HG02973 (cell line): ENCODE measurements at regions not wholly inside any gene's neighbourhood (a gene's known extent, or its start where the extent isn't known, plus 50 kb on each side); places are given as distances from the start of the nearest gene placed in this dataset.

ENCODE experiments used
- ATAC-seq: cut with Tn5 transposase; IDR thresholded peaks from one replicate; pipeline ENCODE4 v1.9.1; 2021; ENCODE audit warnings: moderate library complexity; ENCODE audit not compliant: unreplicated experiment

DNA sequence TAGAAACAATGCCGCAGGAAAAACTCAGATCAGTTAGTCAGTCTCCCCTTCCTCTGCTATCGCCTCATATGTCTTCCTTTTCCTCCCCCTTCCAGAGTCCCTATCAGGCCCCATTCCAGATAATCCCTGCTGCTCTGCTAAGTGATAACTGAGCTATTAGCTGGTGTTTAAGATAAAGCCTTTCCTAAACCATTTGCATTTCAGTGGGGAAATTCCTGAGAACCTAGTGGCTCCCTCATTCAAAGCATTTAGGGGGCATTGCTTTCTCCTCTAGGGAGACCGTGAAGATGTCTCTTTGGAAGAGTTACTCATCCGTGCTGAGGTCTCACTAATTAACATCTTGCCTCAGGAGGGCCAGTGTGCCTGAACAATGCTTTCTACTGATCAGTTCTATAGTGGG is 401.6 kb downstream of the NPIPA7 start:
- ATAC-seq = no peak

DNA sequence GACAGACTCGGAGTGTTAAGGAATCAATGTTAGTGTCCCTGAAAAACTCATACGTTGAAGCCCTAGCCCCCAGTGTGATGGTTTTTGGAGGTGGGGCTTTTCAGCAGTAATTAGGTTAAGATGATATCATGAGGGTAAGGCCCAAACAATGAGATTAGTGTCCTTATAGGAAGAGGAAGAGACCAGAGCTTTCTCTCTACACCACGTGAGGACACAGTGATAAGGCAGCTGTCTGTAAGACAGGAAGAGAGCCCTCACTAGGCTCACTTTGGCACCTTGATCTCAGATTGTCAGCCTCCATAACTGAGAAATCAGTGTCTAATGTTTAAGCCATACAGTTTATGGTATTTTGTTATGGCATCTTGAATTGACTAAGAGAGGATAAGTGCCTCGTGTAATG is 403.2 kb downstream of the NPIPA7 start:
- ATAC-seq = no peak

GRCh38 chr16:16788004-16788403 is 409.1 kb downstream of the NPIPA7 start:
- ATAC-seq = no peak

GRCh38 chr16:16790597-16790996 is 411.7 kb downstream of the NPIPA7 start:
- no peak for ATAC-seq

DNA sequence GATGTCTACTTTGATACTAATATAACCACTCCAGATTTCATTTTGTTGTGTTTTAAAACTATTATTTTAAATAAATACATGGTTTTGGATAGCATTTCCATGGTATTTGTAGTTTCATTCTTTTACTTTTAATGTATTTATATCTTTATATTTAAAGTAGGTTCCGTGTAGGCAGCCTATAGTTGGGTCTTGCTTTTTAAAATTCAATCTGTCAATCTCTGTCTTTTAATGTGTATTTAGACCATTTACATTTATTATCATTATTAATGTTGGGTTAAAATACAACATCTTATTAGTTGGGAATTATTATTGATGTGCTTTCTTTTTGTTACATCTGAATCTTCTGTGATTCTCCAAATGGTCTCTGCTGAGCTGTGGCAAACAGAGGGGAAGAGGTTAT is 412.1 kb downstream of the NPIPA7 start:
- no peak for ATAC-seq

DNA sequence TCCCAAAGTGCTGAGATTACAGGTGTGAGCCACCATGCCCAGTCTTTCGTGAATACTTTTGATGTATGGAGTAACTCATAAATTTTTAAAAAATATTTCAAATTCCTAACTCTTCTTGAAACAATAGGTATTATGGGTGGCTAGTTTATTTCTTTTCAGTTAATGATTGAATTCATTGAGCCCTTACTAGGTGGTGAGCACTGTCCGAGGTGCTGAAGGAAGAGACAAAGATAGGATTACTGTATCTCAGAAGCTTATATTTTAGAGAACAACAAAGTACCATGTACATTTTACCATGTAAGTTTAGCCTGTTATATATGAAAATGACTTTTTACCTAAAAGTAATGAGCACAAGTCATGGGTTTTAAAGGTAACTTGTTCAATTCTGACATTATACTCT is 418.3 kb downstream of the NPIPA7 start:
- ATAC-seq = no peak

GRCh38 chr16:16798504-16798903 is 419.6 kb downstream of the NPIPA7 start:
- ATAC-seq = no peak

DNA sequence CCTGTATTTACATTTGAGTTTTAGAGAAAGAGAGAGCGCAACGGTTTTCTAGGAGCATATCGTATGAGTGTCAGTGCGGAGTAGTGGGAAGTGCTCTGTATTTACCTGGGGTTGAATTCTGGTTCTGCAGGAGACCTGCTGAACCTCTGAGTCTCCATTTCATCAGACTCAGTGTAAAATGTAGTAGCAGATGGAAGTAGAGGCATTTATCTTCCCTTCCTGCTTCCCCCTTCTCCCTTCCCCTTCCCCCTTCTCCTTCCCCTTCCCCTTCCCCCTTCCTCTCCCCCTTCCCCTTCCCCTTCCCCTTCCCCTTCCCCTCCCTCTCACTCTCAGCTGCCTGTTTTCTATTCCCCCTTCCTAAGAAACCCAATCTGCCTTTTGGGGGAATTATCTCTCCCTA is 426.9 kb downstream of the NPIPA7 start:
- no peak for ATAC-seq

DNA sequence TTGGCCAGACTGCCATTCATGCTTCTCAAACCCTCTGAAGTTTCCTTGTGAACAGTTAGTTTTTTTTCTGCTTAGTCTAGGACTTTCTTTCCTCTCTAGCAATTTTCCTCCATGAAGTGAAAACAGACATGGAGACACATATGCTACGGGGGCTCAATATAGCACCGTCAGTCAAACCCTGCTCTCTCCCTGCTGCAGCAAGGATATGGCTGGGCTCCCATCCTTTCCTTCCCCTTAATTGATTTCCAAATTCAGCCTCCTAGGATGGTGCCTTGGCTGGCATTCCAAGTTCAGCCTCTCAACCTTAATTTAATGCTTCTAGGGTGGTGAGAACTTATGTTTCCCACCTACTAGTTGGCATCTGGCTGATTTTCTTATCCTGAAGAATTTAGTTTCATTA is 436.7 kb downstream of the NPIPA7 start:
- ATAC-seq = no peak

- ATAC-seq = no peak
Observed at GRCh38 chr16:16817196-16817595, 438.3 kb downstream of the NPIPA7 start.

DNA sequence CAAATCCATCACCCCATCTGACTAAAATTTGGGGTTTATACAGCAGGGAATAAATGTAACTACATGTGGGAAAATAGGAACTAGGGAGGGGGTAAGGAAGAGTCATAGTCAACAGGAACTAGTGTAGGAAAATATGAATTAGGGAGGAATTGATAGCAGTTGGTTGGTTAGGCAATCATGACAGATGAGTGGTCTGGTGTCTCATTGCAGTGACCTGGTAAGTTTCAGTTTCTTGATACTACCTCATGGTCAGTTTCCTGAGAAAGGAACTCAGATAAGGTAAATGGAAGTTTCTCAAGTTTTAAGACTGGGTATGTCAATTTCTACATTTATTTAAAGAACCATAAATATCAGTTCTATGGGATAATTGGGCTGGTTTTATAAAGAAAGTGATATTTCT is 442.3 kb downstream of the NPIPA7 start:
- no peak for ATAC-seq

GRCh38 chr16:16828913-16829398 is 450.0 kb downstream of the NPIPA7 start:
- no peak for ATAC-seq

GRCh38 chr16:16830401-16830800 is 451.5 kb downstream of the NPIPA7 start:
- ATAC-seq = no peak

DNA sequence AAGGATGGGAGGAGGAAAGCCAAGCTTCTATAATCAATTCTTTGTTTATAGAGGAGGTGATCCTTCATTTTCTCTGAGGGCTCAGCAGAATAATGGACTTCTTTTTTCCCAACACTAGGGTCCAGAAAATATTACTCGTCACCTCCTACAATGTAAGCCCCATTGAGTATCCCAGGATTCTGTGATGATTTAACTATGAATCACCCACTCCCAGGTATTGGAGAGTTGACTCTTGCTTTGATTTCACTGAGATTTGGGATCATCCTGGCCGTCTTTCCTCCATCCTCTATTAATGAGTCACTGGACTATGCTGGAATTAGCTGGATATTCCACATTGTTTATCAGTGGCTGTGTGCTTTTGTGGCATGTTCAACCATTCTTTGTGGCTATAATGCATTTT is 452.0 kb downstream of the NPIPA7 start:
- no peak for ATAC-seq

GRCh38 chr16:16833165-16833564 is 454.2 kb downstream of the NPIPA7 start:
- ATAC-seq = no peak

GRCh38 chr16:16850274-16850673 is 471.3 kb downstream of the NPIPA7 start:
- ATAC-seq = no peak

- ATAC-seq = no peak
Observed at GRCh38 chr16:16857012-16857411, 478.1 kb downstream of the NPIPA7 start.

GRCh38 chr16:16857603-16858283 is 478.8 kb downstream of the NPIPA7 start:
- ATAC-seq = no peak

DNA sequence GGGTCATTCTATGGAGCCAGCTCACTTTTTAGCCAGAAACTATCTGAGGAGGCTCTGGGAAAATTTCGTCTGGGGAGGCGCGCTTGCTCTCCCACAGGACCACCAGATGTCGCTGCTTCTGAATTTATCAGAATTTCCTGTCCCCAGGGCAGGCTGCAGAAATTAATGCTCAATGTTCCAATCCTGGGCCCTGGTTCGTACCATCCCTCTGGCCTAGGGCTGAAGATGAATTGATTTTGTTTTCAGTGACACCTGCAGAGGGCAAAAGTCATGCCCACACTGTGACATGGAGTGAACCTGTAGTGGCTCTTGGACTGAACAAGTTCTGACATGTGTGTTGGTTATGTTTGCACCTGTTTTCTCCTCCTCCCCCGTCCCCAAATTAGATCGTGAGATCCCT is 482.6 kb downstream of the NPIPA7 start:
- no peak for ATAC-seq

GRCh38 chr16:16863672-16864071 is 484.7 kb downstream of the NPIPA7 start:
- ATAC-seq = no peak

GRCh38 chr16:16864536-16864935 is 485.6 kb downstream of the NPIPA7 start:
- no peak for ATAC-seq

- no peak for ATAC-seq
Observed at GRCh38 chr16:16865374-16865773, 486.4 kb downstream of the NPIPA7 start.

DNA sequence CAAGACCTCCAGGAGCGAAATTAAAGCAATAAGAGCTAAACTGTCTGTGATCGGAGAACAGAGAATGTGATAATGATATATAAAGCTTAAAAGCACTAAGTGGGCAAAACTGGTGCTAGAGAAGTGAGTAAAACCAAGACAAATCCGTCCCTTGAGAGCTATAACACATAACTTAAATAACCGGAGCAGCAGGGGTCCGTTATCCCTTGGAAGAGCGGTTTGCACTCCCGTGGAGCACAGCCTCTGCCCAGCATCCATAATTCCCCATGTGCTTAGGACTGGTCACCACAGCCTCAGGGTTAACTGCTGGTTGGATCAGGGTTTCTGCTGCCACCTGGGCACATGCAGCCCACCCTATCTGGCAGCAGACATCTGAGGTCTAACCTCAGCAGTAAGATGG is 489.0 kb downstream of the NPIPA7 start:
- no peak for ATAC-seq
